Astrocyte of the hippocampus (primary cell): ENCODE measurements at regions not wholly inside any gene's neighbourhood (a gene's known extent, or its start where the extent isn't known, plus 50 kb on each side); places are given as distances from the start of the nearest gene placed in this dataset.
A peak's percentile ranks its signal among the peaks of the same experiment; 100 is the strongest.
"Not testable (repeated sequence)": the region's sequence is repeated elsewhere in the genome, so short reads cannot be mapped to it uniquely, and the experiment has no call there.

Experiments used
- DNase-seq: peaks from one replicate; pipeline ENCODE4 v3.0.0; 2011; ENCODE audit warnings: low read depth, low spot score

DNA sequence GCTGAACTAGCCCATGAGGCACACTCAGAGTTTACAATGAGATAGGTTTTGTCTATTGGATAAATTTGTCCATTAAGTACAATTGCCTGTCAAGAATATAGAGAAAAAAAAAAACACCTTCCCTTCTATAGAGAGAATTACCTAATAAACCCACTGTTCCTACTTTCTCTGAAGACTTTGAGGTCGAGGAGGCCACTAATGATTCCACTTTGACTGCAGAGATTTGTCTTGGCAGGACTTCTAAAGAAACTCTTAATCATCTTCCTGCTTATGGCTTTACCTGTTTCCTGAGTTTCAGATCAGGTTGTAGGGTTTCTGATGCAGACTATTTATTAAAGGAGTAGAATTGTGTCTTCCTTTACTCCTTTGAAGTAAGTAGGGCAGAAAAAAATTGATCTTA is 342.4 kb upstream of the KCNMB2 start:
- DNase-seq, result no peak

DNA sequence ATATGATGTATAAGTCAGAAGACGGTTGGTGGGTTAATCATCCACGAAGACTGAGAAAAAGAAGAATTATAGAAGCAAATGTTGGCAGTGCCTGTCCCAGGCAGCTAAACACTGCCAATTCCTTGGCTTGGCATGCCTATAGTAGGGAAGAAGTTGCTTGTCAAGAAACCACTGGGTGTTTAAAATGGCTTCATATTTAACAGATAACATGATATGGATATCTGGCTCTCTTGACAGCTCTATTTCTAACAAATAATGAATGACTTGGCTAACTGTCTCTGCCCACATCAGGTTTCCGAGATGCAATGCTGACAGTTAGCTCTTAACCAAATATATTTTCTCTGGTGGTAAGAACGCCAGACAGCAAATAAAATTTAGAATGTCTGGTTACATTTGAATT is 341.7 kb upstream of the KCNMB2 start:
- peak; percentile 28 for DNase-seq

DNA sequence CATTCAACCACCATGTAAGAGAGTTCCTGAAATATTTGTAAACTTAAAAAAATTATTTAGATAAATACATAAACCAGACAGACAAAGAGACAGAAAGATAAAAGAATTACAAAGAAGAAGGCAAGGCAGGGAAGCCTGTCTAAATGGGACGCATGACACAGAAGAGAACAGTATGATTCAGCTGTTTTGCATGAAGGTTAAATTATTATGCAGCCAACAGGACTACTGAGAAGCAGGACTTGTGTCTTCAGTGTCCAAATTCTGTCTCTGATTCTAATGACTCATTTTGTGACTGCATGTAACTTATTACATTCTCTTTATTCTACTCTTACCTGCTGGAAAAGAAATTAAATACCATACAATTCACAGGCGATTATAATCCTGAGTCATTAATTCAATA is 340.4 kb upstream of the KCNMB2 start:
- DNase-seq, result peak; percentile 54

DNA sequence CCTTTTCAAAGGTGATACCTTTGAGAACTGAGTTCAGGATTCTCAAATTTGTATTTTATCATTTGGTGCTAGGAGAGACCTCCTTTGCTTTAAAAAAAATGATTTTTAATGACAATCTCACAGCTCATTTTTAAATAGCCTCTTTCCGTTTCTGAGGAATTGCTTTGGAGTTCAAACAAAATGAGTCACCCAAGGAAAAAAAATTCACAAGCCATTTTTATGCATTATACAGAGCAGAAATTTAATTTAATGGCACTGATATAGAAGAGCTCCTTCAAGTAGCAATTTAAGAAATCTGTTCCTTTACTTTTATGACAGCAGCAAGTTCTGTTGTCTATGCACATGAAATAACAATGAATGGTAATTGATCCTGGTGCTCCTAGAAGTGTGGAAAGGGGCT is 337.9 kb upstream of the KCNMB2 start:
- DNase-seq, result peak; percentile 32

DNA sequence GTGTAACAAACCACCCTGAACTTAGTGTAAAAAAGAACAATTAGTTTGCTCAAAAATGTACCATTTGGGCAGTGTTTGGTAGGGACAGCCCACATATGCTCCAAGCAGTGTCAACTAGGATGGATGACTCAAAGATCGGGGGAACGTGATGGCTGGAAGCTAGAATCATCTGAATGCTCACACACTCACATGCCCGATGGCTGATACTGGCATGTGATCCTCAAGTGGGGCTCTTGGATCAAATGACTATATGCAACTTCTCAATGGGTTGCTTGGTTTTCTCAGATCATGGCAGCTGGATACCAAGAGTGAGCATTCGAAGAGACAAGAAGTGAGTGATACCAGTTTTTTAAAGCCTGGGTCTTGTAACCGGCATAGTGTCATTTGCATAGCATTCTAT is 335.9 kb upstream of the KCNMB2 start:
- no peak for DNase-seq

DNA sequence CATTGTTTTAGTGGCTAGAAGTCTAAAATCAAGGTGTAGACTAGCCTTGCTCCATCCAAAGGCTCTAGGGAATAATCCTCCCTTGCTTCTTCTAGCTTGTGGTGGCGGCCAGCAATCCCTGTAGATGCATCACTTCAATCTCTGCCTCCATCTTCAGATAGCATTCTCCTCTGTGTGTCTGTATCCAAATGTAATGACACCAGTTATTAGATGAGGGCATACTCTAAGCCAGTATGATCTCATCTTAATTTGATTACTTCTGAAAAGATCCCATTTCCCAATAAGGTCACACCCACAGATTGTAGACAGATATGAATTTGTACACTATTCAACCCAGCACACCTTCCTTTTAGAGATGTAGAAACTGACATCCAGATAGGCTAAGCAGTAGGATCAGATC is 334.5 kb upstream of the KCNMB2 start:
- no peak for DNase-seq

DNA sequence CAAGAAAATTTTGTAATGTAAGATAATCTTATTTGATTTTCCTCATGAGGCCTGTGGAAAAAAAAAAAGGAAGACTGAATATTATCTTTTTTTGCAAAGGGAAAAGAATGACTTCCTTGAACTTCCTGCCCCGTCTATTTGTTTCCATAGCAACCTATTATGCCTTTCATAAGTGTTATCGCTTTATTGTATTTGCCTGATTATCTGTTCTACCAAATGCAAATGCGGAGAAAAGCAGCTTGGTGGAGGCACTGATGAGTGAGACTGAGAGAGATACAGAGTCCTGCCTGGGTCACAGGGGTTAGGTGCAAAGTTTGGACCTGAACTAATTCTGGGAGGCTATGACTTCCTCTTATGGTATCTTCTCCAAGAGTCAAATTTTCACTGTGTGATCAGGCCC is 334.0 kb upstream of the KCNMB2 start:
- no peak for DNase-seq

DNA sequence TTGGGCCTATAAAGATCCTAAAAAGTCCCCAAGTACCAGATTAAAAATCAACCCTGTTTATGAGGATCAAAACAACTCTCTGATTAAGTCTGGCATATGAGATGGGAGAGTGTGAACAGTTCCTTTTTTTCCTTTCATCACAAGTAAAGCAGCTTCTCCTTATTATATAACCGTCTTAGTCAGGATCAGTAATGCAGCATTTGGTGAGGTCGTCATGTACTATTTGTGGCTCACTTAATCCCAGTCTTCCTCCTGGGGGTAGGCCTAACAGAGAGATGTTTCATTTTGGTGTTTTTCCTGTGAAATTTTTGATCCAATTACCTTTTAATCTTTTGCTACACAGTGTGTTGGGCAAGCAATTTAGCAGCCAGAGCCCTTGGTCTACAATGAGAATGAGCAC is 333.1 kb upstream of the KCNMB2 start:
- no peak for DNase-seq

DNA sequence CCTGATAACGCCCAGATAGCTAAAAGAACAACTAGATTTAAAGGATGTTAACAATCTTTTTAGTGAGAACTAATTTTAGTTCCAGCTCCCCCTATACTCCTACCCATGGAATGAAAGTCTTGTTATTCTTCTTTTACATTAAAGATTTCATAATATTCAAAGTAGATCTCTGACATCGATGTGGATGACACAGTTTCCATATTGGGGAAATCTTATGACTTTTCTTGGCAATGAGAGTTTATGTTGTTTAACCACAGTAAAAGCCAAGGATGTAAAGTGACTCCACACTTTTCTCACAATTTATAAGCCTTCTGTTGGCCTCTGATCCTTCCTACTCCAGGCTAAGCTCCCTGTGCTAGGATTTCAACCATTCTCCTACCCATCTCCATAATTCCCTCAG is 332.6 kb upstream of the KCNMB2 start:
- no peak for DNase-seq

DNA sequence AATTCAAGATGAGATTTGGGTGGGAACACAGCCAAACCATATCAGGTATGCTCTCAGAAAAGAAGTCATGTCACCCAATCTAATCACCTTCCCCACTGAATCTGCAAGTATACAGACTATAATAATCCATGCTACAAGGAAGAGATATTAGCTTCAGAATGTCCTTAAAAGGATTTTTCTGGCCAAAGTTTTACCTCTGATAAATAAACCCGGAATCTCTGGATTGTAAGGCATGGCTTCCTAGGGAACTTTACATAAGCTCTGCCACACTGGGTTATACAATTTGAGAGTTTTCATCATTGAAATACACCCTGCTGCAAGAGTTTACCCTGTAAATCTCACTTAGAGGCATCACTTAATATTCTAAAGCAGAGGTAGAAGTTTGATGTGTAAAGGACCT is 330.5 kb upstream of the KCNMB2 start:
- peak; percentile 53 for DNase-seq

DNA sequence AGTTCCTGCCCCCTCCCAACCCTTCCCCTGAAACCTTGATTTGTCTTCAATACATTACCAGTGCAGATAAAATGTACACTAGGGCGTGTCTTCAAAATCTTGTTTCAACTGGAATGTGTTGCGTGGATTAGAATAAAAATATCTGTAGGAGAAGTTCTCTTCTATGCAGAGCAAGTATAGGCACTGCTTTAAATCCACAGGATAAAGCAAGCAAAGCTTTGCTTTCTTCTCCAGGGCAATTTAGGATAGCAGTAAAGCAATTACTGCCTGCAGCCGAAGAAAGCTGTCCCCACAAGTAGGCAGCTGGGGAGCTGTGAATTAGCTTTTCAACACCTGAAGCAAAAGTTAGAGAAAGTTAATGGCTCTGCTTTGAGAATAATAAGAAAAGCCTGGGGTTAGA is 329.7 kb upstream of the KCNMB2 start:
- DNase-seq, result no peak

DNA sequence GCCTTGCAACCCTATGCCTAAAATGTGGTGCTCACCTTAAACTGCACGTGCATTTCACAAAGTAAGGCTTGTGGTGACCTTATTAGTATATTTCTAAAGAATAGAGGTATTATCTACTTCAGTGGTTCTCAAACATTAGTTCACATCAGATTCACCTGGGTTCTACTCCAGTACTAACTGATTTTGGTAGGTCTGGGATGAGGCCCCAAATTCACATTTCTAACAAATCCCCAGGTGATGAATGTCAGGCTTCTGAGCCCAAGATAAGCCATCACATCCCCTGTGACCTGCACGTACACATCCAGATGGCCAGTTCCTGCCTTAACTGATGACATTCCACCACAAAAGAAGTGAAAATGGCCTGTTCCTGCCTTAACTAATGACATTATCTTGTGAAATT is 329.1 kb upstream of the KCNMB2 start:
- not testable (repeated sequence) for DNase-seq

DNA sequence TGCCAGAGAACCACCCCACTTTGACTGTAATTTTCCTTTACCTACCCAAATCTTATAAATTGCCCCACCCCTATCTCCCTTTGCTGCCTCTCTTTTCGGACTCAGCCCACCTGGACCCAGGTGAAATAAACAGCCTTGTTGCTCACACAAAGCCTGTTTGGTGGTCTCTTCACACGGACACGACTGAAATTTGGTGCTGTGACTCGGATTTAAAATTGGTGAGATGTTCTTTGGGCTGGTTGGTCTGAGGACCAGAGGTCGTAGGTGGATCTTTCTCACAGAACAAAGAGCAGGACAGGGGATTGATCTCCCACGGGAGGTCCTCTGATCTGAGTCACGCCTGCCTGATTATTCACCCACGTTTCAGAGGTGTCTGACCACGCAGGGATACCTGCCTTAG is 328.6 kb upstream of the KCNMB2 start:
- DNase-seq, result not testable (repeated sequence)

DNA sequence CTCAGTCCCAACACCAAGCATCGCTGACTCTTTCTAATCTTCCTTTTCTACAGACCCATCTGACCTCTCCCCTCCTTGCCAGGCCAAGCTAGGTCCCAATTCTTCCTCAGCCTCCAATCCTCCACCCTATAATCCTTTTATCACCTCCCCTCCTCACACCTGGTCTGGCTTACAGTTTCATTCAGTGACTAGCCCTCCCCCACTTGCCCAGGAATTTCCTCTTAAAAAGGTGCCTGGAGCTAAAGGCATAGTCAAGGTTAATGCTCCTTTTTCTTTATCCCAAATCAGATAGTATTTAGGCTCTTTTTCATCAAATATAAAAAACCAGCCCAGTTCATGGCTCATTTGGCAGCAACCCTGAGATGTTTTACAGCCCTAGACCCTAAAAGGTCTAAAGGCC is 327.1 kb upstream of the KCNMB2 start:
- not testable (repeated sequence) for DNase-seq

DNA sequence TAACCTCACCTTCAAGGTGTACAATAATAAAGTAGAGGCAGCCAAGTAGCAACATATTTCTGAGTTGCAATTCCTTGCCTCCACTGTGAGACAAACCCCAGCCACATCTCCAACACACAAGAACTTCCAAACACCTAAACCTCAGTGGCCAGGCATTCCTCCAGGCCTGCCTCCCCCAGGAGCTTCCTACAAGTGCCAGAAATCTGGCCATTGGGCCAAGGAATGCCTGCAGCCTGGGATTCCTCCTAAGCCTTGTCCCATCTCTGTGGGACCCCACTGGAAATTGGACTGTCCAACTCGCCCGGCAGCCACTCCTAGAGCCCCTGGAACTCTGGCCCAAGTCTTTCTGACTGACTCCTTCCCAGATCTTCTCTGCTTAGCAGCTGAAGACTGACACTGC is 326.6 kb upstream of the KCNMB2 start:
- DNase-seq, result peak; percentile 20

DNA sequence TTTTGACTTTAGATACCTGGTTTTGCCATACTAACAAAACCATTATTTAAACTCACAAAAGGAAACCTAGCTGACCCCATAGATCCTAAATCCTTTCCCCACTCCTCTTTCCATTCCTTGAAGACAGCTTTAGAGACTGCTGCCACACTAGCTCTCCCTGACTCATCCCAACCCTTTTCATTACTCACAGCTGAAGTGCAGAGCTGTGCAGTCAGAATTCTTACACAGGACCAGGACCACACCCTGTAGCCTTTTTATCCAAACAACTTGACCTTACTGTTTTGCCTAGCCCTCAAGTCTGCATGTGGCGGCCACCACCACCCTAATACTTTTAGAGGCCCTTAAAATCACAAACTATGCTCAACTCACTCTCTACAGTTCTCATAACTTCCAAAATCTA is 325.1 kb upstream of the KCNMB2 start:
- DNase-seq, result not testable (repeated sequence)

DNA sequence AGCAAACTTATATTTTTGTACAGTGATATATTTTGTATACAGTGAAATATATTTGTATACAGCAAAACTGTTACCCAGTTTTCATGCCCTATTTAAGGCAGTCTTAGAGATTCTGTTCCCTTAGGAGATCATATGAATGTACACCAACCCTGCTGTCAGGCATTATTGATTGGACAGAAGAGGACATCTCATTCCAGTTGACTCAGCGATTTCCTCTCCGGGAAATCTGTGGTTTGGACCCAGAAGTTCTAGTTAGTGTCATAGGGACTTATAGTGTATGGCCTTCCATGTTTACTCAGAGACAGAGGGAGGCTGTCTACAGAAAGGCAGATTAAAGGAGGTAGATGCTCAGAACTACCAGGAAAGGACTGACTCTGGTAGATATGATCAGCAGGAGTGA is 318.8 kb upstream of the KCNMB2 start:
- no peak for DNase-seq

DNA sequence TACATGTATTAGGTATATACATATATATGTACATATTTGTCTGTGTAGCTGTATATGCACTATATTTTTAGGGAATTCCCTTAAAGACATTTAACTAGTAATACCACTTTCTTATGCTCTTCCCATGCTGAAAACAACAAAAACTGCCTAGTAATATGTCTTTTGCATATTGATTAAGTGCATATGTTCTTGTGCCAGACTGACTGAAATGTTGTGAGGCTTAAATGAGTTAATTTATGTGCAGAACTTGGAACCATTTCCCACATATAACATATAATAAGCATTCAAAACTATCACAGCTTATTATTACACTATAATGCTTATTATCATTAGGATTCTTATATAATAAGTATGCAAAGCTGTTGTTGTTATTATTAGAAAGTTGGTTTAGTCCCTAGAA is 318.0 kb upstream of the KCNMB2 start:
- no peak for DNase-seq

DNA sequence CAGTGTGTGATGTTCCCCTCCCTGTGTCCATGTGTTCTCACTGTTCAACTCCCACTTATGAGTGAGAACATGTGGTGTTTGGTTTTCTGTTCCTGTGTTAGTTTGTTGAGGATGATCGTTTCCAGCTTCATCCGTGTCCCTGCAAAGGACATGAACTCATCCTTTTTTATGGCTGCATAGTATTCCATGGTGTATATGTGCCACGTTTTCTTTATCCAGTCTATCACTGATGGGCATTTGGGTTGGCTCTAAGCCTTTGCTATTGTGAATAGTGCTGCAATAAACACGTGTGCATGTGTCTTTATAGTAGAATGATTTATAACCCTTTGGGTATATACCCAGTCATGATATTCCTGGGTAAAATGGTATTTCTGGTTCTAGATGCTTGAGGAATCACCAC is 316.6 kb upstream of the KCNMB2 start:
- not testable (repeated sequence) for DNase-seq

DNA sequence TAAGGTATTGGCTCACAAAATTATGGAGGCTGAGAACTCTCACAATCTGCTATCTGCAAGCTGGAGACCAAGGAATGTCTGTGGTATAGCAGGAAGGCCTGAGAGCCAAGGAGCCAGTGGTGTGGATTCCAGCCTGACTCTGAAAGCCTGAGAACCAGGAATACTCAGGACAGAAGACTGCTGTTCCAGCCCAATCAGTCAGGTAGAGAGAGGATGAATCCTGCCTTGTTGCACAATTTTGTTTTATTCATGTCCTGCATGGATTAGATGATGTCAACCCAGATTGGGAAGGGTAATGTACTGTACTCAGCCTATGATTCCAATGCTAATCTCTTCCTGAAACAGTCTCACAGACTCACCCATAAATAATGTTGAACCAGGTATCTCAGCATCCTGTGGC is 312.4 kb upstream of the KCNMB2 start:
- DNase-seq, result peak; percentile 55

DNA sequence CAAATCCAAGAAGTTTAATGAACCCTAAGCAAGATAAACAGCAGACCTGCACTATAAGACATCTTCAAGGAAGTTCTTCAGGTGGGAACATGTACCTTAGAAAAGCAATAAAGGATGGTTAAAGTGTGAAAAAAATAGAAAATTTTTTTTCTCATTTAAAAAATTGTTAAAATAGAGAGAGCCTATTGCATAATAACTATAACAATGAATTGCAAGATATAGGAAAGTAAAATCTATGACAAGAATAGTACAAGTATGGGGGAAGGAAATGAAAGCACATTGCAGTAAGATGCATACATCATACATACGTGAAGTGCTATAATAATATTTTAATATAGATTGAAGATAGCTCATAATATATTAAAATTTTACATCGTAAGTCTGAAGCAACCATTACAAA is 310.1 kb upstream of the KCNMB2 start:
- DNase-seq, result no peak

DNA sequence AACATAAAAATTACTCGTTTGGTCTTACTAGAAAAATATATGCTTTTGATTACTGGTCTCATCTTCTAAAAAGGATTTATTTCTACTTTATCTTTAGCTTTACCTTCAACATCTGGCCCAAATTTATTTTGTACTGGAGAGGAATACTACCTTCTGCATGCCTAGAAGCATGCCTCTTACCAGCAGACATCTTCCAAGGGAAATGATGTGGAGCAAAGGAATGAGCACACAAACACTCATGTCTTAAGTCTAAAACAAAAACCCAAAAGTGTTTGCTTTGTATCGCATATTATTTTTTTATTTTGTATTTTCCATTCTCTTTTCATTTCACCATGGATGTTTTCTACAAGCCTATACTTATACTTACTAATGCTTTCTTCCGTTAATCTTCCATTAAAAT is 304.6 kb upstream of the KCNMB2 start:
- no peak for DNase-seq

DNA sequence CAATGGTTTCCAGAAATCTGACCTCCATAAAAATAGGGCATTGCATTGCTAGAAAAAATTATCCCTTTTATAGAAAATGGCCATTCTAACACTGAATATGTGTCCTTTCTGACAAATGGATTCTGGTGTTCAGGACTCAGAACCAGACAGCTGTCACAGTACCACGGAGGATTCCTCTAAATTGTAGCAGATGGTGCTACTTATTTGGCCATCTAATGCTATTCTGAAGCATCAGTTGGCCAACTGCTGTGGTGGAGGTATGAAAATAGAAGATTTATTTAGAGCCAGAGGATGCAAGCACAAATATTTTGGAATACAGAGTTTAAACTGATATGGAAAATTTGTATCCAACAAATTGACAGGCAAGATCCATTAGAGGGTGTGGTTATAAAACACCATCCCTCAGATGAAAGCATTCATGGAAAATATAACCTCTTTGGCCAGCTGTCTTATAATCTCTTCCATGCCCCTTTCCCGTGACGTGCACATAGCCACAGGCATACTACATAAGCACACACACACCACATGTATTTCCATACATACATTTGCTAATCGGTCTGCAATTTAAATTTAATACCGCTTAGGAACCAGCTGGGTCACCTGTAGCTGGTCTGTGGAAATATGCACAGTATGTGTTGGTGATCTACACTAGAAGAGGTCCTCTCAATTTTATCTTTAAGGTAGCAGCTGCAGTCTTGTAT is 302.7 kb upstream of the KCNMB2 start:
- DNase-seq, result no peak

DNA sequence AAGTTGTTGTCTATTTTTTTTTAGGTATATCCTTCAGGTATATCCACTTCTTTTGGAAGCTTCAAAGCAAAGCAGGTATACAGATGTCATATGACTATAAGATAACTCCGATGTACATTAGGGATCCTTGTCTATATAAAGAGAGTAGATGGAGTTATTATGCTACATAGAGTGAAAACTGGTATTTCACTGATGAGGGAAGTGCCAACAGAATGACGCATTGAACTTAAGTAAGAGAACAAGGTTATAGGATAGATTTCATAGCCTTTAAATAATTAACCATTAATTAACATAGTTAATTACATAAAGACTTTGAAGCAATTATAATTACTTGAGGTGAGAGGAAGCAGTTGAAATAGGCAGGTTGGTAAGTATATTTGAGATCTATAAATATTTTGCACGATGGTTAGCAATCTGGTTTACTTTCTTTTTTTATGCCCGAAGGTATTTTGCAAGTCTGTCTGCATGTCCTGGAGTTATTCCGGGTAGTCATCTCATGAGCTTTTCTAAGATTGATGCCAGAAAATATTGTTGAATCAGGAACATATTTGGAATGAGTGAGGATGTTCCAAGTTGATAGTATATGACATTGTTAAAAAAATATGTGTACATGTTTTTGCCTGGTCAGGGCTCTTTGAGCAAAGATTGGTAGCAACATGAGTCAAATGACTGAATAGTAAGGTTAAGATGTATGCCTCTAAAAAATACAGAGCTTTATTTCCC is 299.5 kb upstream of the KCNMB2 start:
- no peak for DNase-seq
